ENCODE measurements at regions not wholly inside any gene's neighbourhood (a gene's known extent, or its start where the extent isn't known, plus 50 kb on each side); places are given as distances from the start of the nearest gene placed in this dataset.
A peak's percentile ranks its signal among the peaks of the same experiment; 100 is the strongest.

GRCh38 chr17:77465358-77466041 lies 324.7 kb downstream of the SEC14L1 start:
- no peak for DNase-seq

DNA sequence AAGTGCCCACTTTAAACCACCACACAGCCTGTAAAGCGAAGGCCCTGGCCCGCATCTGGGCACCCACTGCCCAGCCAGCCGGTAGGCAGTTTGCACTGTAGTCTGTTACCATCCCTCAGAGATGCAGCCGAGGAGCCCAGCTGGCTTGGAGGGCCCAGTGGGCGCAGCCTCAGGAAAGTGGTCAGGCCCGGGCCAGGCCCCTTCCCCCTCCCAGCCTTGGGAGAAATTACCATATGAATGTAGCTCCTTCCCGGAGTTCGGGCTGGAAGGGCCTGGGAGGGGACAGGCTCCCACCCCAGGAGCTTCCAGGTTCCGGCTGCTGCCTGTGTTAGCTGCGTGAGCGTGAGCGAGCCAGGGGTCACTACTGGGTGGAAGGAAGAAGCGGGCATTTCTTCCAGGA lies 325.4 kb downstream of the SEC14L1 start:
- no peak for DNase-seq

GRCh38 chr17:77466596-77467223 lies 325.9 kb downstream of the SEC14L1 start:
- no peak for DNase-seq

DNA sequence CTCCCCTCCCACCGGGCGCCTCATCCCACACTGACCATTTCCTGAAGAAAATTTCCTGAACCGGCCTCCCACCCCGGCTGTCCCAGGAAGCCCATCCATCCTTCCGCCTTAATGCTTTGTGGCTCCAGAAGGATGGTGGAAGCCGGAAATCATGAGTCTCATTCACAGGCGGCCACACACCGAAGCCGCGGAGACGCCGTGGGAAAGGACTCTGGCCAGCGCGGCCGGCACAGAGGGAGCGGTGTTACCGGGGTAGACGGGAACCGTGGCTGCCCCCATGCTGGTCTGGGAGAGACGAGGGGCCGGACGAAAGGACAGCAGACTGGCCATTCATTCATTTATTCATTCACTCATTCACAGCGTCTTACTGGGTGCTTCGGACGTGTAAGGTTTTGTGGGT lies 326.8 kb downstream of the SEC14L1 start:
- no peak for DNase-seq

- no peak for DNase-seq
Observed at GRCh38 chr17:77468897-77469296, 328.1 kb downstream of the SEC14L1 start.

DNA sequence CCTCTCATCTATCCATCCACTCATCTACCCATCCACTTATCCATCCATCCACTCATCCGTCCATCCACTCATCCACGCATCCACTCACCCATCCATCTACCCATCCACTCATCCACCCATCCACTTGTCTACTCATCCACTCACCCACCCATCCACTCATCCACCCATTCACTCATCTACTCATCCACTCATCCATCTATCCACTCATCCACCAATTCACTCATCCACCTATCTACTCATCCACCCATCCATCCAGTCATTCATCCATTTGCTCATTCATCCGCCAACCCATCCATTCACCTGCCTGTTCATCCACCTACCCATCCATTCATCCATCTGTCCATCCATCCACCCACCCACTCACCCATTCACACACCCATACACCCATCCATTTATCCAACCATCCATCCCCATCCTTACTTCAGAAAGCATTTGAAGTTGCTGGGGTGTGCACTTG lies 329.6 kb downstream of the SEC14L1 start:
- no peak for DNase-seq

DNA sequence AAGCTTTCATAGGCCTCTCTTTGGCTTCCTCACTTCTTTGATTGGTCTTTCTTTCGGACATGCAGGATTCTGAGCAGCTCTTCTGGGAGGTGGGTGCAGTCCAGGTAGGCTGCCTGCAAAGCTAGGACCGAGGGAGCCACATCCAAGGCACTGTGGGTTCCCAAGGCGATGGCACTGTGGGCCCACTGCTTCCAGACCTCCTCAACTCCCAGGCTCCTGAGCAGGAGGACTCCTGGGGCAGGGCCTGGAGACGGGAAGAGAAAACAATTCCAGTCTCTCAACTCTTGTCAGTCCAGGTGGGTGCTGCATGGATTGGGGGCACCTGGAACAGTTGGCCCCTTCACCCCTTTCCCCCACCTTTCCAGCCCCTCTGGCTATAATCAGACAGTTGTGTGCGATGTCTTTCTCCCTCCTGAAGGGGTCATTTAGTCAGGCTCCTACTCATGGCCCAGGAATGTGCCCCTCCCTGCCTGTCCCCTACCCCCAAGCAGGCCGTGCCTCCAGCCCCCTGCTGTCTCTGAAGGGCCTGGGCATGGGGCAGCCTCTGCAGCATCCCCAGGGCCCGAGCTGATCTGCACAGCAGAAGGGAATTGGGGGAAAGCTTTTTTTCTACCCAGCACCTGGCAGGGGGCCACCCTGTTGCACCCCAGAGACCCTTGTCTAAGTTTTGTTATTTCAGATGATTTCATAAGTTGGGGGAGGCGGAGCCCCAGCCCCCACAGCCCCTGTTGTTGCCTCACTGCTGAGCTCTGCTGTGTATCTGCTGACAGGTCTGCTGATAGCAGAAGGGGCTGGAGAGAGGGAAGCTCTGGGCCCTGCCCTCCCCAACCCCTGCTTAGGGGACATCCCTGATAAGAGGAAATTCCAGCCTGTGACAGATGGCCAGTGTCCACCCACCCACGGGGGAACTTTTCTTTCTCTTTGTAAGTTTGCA lies 330.3 kb downstream of the SEC14L1 start:
- no peak for DNase-seq

DNA sequence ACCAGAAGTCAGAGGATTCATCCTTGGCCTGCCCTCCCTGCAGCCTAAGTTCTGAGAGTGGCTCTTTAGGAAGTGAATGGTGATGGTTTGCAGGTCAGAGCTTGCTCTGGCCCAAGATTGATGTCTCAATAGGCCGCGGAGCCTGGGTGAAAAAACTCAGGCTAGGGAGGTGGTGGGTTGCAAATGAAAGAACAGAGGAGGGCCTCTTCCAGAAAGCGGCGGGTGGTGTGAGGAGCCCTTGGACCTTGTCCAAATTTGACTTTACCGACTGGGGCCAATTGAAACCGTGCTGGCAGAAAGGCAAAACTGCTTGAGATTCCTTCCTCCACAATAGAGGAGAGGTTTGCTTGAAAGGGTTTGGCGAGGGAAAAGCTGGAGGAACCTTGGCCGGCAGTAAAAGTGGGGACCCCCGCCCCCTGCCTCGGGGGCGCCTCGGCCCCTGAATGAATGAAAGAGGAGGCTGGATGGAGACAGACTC lies 331.3 kb downstream of the SEC14L1 start:
- DNase-seq: peak; percentile 17

DNA sequence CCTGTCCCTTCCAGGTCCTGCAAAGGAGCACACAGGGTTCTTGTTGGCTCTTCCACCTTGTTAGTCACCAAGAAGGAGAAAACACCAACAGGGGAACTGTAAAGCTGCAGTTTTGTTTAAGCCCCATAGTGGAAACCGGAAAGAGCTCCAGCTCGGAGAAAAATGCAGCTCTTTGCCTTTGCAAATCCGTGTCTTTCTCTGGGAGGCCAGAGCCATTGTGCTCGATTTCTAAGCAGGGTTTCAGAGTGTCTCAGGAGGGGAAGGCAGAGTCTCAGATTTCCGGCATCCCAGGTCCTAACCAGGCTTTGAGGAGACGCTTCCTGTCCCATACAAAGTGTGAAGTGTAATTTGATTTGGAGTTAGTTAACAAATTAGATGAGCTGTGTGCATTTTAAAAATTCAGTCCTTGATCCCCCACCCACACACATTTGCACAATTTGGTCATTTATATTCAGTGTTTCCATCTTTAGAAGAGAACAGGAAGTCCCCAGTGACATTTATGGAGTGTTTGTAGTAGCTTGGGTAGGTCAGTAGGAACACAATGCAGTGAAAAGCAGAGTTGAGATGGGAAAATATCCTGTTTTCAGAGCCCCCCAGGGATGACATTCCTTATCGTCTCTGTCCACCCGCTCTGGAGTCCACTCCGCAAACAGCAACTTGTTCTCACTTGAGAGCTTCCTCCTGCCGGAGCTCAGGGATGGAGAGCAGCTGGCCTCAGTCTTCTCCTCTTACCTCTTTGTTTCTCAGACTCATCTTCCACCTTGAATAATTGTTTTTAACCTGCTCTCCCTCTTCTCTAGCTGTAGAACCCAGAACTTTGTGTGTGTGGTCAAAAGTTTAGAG lies 331.9 kb downstream of the SEC14L1 start:
- no peak for DNase-seq

DNA sequence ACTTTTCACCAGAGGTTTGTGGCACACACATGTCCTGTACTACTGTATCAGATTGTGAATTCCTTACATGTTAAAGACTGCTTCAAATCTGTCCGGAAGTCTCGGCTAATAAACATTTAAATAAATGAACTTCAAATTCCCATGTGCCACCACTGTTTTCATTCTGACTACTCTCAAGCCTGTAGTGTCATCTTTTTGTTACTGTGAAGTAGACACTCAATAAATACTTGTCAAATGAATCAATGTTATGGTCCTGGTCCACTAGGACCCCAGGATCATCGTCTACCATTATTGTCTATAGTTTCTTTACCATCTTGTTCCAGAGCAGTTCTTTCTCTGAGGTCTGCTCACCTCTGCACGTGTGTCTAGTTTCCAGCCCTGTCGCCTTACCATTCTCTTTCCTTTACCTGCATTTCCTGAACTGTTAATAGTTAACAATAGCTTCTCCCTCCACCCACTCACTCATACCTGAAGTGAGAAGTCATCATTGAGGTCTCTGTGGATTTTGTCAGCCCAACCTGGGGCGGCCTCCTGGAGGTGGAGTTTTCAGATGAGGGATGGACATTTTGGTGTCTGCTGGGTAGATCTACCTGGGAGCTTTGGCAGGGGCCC lies 333.0 kb downstream of the SEC14L1 start:
- DNase-seq: no peak

DNA sequence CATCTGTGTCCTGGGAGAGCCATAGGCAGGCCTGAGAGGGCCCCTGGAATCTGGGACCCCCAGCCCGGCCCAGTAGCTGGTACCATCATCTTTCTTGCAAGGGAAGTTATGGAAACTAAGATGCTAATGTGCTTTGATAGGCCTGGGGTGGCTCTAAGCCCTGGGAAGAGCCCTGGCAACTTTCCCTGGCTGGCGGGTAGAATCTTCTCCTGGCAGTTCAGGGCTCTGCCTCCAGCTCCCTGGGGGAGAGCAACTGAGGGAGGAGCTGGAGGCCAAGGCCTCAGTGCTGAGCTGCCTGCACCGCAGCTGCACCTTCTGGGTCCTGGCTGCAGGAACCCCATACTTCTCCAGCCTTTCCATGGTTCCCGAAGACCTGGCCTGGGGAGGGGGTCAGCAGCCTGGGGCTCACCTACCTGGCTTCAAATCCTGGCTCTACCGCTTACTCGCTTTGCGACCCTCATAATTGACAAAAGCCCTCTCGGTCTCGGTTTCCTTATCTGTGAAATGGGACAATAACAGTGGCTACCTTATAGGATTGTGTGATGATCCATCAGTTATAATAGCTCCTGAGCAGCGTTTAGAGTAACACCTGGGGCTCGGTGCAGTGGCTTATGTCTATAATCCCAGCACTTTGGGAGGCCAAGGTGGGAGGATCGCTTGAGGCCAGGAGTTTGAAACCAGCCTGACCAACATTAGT lies 333.7 kb downstream of the SEC14L1 start:
- DNase-seq: no peak

- no peak for DNase-seq
Observed at GRCh38 chr17:77475016-77475976, 334.5 kb downstream of the SEC14L1 start.

- no peak for DNase-seq
Observed at GRCh38 chr17:77476006-77476405, 335.2 kb downstream of the SEC14L1 start.

- no peak for DNase-seq
Observed at GRCh38 chr17:77476498-77476897, 335.7 kb downstream of the SEC14L1 start.

GRCh38 chr17:77476931-77477805 lies 336.4 kb downstream of the SEC14L1 start:
- DNase-seq: no peak

DNA sequence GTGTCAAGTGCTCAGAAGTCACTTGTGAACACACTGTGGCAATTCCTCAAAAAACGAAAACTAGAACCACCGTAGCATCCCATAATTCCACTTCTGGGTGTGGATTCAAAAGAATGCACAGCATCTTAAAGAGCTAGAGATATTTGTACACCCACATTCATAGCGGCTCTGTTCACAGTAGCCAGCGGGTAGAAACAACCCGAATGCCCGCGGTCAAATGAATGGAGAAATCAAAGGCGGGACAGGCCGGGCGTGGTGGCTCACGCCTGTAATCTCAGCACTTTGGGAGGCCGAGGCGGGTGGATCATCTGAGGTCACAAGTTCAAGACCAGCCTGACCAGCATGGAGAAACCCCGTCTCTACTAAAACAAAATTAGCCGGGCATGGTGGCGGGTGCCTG lies 337.5 kb downstream of the SEC14L1 start:
- no peak for DNase-seq

- DNase-seq: no peak
Observed at GRCh38 chr17:77478899-77479298, 338.1 kb downstream of the SEC14L1 start.

DNA sequence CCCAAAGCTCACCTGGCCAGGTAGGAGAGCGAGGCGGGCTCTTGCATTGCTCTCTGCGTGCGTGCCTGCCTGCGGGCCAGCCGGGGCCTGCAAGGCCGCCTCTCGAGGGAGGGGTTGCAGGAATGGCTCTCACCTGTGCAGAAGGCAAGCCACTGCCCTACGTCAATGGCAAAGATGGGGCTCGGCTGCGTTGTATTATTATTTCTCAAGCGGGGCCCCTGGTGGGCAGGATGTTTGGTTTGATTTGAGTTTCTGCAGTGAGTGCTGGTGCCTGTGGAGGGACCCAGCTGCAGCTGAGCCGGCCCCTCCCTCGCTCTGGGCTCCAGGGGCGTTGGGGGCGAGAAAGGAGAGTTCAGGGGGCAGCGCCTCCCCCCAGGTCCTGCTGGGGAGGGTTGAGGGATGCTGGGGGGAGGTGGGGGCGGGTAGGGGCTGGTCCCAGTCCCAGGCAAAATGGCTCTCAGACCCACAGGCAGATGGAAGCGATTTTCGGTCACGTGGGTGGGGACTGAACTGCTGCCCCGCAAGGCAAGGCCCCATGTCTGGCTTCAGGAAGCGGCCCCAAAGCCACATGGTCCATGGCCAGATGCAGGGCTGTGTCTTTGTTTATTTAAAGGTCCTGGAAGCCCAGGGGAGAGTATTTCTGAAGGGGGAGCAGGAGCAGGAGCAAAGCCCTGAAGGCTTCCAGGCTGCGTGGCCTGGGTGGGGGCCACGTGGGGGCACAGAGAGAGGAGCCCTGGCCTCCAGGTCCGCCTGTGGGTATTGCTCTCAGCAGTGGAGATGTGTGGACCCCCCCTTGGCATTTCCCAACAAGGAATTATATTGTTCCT lies 338.8 kb downstream of the SEC14L1 start:
- DNase-seq: no peak
